Lung (tissue), 11 donors: ENCODE measurements at regions not wholly inside any gene's neighbourhood (a gene's known extent, or its start where the extent isn't known, plus 50 kb on each side); places are given as distances from the start of the nearest gene placed in this dataset.

Experiments
- ATAC-seq: fragments of 200-7000 bp; cut with Tn5 transposase; one replicate; pipeline ENCODE4 v1.9.1; 2020; ENCODE audit warnings: moderate number of reproducible peaks; ENCODE audit not compliant: insufficient read depth, low FRiP score
- DNase-seq, 3 donors: peaks; one replicate each; pipeline ENCODE4 v3.0.0-alpha.2; 2013 to 2017
- H3K27ac ChIP-seq, 2 donors: one replicate each; pipeline ENCODE4 v1.5.1; 2013; ENCODE audit warnings: mild to moderate bottlenecking in 2 of 2, moderate library complexity in 2 of 2, control low read depth in 1 of 2, inconsistent platforms in 1 of 2, low read depth in 1 of 2, low read length in 1 of 2
- H3K27me3 ChIP-seq, 3 donors: one replicate each; pipeline ENCODE4 v1.5.1; 2013; ENCODE audit warnings: low read length in 2 of 3; ENCODE audit not compliant: control insufficient read depth in 3 of 3, insufficient read depth in 3 of 3
- H3K36me3 ChIP-seq, 4 donors: one replicate each; pipeline ENCODE4 v1.5.1; 2013; ENCODE audit warnings: low read length in 4 of 4, mild to moderate bottlenecking in 1 of 4, moderate library complexity in 1 of 4; ENCODE audit not compliant: control insufficient read depth in 4 of 4, insufficient read depth in 4 of 4
- H3K4me1 ChIP-seq, 5 donors: one replicate each; pipeline ENCODE4 v1.5.1; 2013; ENCODE audit warnings: low read length in 5 of 5, mild to moderate bottlenecking in 2 of 5, moderate library complexity in 1 of 5; ENCODE audit not compliant: control insufficient read depth in 5 of 5, insufficient read depth in 5 of 5
- H3K4me3 ChIP-seq: one replicate; pipeline ENCODE4 v1.5.1; 2013; ENCODE audit warnings: mild to moderate bottlenecking, control low read depth, moderate library complexity
- H3K9ac ChIP-seq, 2 donors: one replicate each; pipeline ENCODE4 v1.5.1; 2013; ENCODE audit warnings: low read length in 2 of 2, control low read depth in 1 of 2; ENCODE audit not compliant: insufficient read depth in 1 of 2
- H3K9me3 ChIP-seq, 4 donors: one replicate each; pipeline ENCODE4 v1.5.1; 2013; ENCODE audit warnings: low read length in 3 of 4, mild to moderate bottlenecking in 1 of 4, moderate library complexity in 1 of 4; ENCODE audit not compliant: control insufficient read depth in 4 of 4, insufficient read depth in 3 of 4
- CTCF ChIP-seq: IDR thresholded peaks from 2 replicates; pipeline ENCODE4 v1.5.1; 2012; ENCODE audit warnings: mild to moderate bottlenecking; ENCODE audit errors: control extremely low read depth, extremely low read depth
- WGBS, 2 donors: extraction: QIAGEN DNeasy Blood & Tissue Kit; methylation state at CpG; one replicate each; pipeline ENCODE4 v1.1.7; 2013; 5-methylcytosine and 5-hydroxymethylcytosine counted together
- donor health status: control.
- donor health status: control.
- donor health status: Bipolar disorder and iron deficiency.
- donor health status: healthy.
- donor health status: DM: yes; HTN: yes; CAD: no.

DNA sequence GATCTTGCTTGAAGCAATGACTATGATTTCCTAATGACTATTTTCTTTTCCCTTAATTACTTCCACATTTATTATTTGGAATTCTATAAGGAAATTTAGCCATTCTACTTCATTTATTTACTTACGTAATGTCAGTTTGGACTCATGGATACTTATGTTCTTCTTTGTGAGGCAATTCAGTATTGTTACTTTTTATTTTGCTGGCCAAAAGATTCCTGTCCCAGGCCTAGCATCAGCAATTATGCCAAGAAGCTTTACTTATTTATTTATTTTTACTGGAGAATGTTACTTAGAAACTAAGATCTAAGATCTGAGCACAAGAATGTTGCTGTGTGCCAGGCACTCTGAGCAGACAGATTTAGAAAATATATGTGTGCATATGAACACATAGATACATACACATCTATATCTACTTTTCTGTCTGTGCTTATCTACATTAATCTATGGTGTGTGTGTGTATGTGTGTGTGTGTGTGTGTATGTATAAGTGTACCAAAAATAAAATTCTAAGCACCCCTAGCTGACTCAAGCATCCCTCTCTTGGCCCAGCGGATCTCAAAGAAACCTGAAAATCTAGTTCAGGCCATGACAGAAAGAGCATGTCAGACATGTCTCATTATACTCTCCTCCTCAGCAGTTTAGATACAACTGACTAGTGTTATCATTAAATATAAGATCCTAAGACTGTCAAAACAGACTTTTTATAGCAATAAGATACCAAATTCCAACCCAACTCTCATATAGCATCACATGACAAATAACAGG is 640.0 kb upstream of the GJE1 start:
- no peaks in the 10 kb centered on the region for H3K27me3 ChIP-seq
- H3K36me3 ChIP-seq = no peaks in the 10 kb centered on the region
- H3K4me1 ChIP-seq = no peaks in the 10 kb centered on the region
- H3K9ac ChIP-seq = no peak overlapping the region
- H3K9me3 ChIP-seq = peaks cover 0 to 3% (median 0%) of the 10 kb centered on the region in 4 donors
- no peak overlapping the region for H3K27ac ChIP-seq
- ATAC-seq = no peak
- no peak for TF ChIP-seq CTCF
- no peak overlapping the region for H3K4me3 ChIP-seq
- DNase-seq = peak in 1 of 3 donors; percentile 6
- 91 to 93% methylated on average over 2 of the region's 2 CpGs for WGBS, 2 donors

DNA sequence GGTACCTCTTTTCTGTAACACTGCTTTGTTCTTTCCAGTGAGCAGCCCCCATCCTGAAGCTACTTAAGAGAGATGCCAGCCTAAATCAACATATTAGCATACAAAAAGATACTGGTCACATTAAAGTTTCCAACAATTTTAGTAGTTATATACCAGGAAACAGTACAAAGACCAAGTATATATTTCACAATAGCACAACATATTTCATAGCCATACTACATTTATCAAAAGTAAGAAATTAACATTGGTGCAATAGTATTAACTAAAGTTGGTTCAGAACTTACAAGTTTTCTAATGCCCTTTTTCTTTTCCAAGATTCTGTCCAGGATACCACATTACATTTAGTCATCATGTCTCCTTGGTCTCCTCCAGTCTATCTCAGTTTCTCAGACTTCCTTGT is 641.0 kb upstream of the GJE1 start:
- H3K27ac ChIP-seq = no peak overlapping the region
- H3K9ac ChIP-seq = no peak overlapping the region
- no peak for TF ChIP-seq CTCF
- H3K4me3 ChIP-seq = no peak overlapping the region
- no peaks in the 10 kb centered on the region for H3K4me1 ChIP-seq
- H3K27me3 ChIP-seq = no peaks in the 10 kb centered on the region
- peaks cover 0 to 3% (median 0%) of the 10 kb centered on the region in 4 donors for H3K9me3 ChIP-seq
- ATAC-seq (no peak), DNase-seq (no peak)
- no peaks in the 10 kb centered on the region for H3K36me3 ChIP-seq

GRCh38 chr6:141490982-141491381 is 641.7 kb upstream of the GJE1 start:
- no peaks in the 10 kb centered on the region for H3K4me1 ChIP-seq
- no peak overlapping the region for H3K27ac ChIP-seq
- DNase-seq (no peak), ATAC-seq (no peak)
- H3K9me3 ChIP-seq = peaks cover 0 to 3% (median 0%) of the 10 kb centered on the region in 4 donors
- no peak overlapping the region for H3K9ac ChIP-seq
- H3K4me3 ChIP-seq = no peak overlapping the region
- H3K36me3 ChIP-seq = no peaks in the 10 kb centered on the region
- no peak for TF ChIP-seq CTCF
- no peaks in the 10 kb centered on the region for H3K27me3 ChIP-seq
- 97 to 99% methylated on average over 3 of the region's 3 CpGs for WGBS, 2 donors

DNA sequence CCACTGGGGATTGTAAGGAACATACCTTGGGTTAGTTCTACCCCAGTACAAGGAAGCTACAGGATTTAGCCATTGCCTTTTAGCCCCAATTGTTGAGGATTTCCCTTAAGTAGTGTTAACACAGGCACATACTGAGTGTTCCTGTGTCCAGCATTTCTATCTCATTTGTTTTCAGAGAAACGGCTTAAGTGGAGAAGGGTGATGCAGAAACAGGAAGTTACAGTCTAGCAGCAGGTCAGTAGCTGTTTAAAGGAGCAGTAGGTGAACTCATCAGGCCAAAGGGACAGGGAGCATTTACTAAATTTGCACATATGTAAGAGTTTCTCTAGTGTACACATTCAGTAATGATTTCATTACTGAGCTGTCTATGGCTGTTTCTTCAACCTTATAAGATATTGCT is 644.2 kb upstream of the GJE1 start:
- ATAC-seq (no peak), DNase-seq (peak in 1 of 3 donors; percentile 9)
- Histone ChIP-seq H3K27ac (no peak overlapping the region), H3K4me1 (peaks cover 0 to 6% (median 0%) of the 10 kb centered on the region in 5 donors), H3K4me3 (no peak overlapping the region), H3K9me3 (peaks cover 0 to 3% (median 0%) of the 10 kb centered on the region in 4 donors), H3K9ac (no peak overlapping the region), H3K27me3 (no peaks in the 10 kb centered on the region), H3K36me3 (no peaks in the 10 kb centered on the region)
- TF ChIP-seq CTCF = no peak
- WGBS, 2 donors = 0 to 6% methylated on average over 1 of the region's 1 CpG
